NCI-H524 treated with DMSO at 0.1 percent for 48 hours (cell line): ENCODE measurements at regions not wholly inside any gene's neighbourhood (a gene's known extent, or its start where the extent isn't known, plus 50 kb on each side); places are given as distances from the start of the nearest gene placed in this dataset.
A peak's percentile ranks its signal among the peaks of the same experiment; 100 is the strongest.

Experiments used
- DNase-seq: peaks from one replicate; lab custom pipeline; 2025; lab: John Stamatoyannopoulos, UW

DNA sequence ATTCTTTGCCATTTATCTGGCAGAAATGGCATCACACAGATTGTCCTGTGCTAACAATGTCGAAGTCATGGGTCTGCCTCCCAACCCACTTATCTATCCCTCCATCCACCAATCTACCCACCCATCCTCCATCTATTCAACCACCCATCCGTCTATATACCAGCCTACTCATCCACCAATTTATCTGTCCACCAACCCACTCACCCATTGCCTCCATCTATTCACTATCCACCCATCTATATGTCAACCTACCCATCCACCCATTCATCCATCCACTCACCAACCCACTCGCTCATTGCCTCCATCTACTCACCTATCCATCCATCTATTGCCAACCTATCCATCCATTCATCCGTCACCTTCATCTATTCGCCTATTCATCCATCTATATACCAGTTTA lies 521.2 kb downstream of the SHQ1 start:
- no peak for DNase-seq

DNA sequence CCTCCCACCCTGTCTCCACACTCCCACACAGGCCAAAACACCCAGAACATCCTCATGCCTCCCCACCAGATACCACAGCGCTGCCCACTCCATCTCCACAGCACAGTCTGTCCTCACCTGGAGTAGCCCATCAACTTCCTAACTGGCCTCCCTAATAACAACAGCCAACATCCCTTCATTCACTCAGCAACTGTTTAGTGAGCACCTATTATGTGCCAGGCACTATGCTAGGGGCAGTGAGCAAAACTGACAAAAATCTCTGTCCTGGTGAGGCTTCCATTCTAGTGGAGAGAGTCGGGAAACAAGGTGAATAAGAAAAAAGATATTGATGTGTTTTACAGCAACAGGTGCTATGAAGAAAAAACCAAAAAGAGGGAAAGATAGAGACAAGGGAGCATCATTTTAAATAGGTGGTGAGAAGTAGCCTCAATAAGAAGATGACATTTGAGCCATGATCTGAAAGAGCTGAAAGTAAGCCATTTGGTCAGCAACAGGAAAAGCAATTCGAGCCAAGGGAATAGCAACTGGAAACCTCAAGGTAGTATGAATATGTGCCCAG lies 523.9 kb downstream of the SHQ1 start:
- DNase-seq = no peak

DNA sequence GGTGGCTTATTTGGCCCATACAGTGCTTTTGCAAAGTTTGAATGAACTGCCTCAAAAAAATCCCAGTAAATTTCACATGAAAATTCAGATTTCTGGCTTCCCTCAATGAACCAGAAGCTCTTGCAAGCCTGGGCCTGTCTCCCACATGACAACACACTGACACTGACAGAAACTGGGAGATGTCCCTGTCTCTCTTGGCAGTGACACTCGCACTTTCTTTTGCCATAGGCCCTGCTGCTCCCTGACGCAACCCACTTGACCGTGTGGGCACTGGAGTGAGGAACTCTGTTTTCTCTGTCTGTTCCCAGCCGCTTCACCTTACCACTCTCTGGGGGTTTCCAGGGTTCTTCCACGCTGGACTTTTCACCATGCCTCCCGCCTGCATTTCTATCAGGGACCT lies 524.5 kb downstream of the SHQ1 start:
- DNase-seq = no peak

DNA sequence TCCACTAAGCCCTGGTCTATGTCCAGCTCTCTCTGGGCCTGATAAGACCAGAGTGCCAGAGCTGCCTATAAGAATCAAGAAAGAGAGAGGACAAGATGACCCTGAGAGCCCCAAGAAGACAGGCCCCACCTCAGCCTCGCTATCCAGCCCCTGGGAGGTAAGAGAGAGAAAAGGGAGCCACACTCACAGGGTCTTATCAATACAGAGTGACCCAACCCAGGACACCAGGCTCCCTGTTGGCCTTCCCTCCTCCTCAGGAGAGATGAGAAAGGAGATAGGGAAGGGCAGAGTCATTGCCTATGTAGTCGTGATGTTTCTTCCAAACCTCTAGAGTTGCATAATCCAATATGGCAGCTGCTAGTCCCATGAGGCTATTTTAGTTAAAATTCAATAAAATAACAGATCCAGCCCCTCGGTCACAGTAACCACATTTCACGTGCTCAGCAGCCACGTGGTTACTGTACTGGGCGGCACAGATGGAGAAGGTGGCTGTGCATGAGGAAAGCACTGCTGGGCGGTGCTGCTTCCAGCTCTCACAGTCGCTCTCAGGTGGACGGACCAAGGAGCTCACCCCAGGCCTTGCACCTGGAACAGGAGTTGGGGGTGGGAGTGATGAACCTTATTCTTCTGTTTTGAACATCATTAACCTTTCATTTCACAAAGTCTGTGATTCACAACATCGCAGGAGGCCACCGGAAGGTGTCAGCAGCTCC lies 525.8 kb downstream of the SHQ1 start:
- DNase-seq = no peak

DNA sequence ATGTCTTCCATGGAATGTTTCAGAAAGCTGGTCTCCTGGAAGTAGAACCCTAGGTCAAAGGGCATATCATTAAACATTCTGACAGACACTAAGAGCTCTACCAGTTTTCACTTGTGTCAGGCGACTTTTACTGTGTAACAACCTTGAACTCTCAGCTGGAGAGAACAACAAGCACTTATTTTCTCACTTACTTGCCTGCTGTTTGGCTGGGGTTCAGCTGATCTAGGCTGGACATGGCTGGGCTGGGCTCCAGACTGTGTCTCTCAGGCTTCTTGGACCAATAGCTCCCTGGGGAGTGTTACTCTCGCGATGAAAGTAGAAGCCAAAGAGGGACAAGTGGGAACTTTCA lies 527.3 kb downstream of the SHQ1 start:
- no peak for DNase-seq

DNA sequence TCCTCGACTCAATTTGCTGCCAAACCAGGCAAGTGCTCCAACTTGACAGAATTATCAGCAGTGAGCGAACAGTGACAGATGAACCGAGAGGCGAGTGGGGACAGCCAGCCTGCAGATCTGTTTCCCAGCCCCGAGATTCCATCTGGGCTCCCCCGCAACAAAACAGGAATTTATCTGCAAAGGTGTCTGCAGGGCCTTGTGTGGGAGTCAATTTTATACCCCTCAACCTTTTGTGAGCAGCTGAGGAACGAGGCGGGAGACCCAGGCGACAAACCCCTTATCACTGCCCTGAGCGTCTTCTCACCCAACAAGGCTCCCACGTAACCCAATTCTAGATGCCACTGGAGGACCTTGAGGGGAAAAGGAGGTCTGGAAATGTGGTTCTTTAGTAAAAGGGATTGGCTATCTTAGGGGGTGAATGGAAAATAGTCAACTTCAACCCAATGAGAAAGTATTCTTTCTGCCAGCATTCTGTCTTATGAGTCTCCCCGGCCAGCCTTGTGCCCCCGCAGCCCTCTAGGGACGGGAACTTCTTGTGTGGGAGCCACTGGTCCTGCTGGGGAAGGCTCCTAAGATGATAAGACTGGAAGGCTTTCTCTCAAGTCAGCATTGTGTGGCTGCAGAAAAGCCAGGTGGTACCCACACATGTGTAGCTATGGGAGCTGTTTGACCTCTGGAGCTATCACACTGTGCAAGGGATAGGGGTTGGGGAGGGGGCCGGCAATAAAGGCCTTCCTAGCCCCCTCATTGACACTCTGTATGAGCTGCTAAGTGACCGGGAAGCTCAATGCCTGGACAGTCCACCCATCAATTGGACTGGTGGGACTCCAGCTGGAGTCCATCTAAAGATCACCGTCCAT lies 527.9 kb downstream of the SHQ1 start:
- no peak for DNase-seq

DNA sequence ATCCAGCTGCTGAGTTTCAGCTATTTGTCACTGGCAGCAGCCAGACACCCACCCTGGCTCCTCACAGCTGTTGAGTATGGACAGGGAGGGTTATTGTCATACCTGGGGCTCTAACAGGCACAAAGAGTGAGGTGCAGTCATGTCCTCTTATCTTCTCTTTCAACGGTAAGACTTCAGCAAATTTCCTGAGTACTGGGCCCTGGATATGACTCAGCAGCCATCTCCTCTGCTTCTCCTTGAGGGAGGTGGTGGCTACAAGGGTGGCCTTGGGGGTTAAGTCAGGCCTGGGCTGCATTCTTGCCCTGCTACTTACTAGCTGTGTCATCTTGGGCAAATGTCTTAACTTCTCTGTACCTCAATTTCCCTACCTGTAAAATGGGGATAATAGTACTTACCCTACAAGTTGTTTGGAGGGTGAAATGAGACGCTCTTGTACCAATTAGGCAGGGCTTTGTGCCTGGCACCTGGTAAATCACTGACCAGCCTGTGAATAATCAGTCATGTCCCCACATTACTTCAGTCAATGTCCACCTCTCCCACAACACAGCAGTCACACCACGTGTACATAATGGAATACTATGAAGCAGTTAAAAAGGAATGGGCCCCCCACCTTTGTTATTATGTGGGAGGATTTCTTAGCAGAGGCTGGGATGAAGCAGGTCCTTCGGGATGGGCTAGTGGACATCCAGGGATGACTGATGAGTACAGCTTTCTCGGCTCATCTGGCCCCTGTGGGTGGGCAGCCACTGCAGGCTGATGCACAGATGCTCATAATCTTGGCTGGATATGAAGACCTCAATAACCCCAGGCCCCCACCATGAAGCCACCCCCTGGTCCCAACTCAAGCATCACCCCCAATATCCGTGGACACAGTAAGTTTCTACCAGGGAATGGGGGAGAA lies 528.8 kb downstream of the SHQ1 start:
- no peak for DNase-seq

DNA sequence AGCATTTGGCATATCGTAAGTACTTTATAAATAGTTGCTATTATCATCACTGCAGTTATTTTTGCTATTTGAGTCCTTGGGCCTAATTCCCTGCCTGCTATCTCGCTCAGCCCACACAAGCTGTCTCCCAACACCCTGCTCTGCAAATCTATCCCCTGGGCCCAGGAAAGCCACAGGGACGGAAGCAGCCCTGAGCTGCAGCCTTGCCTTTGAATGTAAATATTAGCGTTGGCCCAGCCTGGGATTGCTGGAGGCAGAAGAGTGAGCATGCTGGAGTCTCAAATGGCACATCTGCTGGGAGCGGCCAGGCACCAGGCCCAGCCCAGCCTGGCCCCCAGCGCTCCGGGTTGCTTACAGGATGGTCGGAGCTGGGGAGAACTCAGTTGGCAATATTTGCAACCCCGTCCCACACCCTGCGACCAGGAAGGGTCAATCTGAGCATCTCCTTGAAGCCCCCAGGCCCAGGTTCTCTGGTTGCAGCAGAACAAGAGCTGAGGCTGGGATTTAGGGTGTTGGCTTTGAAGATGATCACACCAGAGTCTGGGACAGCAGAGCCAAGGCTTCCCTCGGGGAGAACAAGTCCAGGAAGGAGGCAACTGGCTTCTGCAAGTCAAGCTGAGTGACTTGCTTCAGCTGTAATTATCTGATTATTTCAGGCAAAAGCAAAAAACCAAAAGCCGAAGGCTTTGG lies 529.6 kb downstream of the SHQ1 start:
- no peak for DNase-seq

DNA sequence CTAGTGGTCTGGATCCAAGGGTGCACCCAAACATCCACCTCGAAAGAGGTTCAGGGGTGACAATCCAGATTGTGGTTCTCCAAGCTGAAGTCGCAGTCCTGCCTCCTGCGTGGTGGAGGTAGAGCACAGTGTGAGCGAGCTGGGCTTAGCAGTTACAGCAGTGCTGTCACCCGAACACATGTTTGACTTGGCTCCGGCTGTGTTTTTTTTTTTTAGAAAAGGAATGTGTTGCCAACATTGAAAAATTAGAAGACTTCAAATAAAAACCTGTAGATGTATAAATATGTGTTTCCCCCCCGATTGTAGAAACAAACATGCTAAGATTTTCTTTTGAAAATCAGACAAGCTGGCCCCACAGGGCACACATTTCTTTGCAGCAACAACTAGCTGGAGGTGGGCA lies 530.8 kb downstream of the SHQ1 start:
- no peak for DNase-seq

DNA sequence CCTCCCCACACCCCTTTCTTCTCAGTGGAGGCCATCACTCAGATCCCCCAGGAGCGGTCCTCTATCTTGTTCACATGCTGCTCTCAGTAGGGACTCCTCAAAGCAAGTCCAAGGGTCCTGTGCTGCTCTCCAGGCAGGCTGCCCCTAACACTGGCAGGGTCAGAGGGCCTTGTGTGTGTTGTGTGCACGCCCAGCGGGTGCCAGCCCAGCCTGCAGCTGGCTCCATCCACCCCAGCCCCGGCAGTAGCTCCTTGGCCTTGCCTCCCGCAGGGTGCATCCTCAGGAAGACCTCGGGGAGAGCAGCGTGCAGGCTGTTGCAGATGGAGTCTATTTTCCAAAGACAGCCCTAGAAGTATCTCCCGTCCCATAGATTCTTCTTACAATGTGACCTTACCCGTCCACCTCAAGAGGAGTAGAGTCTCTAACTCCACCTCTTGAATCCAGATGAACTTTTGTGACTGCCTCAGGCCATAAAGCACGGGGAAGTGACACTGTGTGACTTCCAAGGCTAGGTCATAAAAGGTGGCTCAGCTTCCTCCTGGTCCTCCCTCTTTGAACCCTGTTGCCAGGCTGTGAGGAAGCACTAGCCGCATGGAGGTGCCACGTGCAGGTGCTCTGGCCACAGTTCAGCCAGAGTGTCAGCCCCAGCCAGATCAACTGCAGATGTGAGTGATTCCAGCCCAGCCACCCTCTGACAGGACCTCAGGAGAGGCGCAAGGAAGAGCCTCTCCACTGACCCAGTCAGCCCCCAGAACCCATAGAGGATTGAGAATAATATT lies 531.6 kb downstream of the SHQ1 start:
- DNase-seq = no peak

DNA sequence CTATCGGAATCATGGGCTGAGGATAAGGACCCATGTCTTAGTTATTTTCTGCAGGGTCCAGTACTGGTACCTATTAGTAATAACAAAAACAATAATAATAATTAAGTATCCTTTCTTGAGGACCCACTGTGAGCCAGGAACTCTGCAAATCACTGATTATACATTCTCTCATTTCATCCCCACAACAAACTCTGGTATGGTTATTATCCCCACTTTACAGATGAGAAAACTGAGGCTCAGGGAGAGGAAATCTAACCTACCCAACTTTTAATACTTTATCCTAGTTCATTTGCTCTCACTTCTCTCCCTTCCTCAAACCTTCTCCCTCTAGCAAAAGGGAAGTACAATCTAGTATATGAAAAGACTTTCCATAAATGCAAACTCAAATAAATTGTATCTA lies 528.4 kb upstream of the PROK2 start:
- DNase-seq = no peak

DNA sequence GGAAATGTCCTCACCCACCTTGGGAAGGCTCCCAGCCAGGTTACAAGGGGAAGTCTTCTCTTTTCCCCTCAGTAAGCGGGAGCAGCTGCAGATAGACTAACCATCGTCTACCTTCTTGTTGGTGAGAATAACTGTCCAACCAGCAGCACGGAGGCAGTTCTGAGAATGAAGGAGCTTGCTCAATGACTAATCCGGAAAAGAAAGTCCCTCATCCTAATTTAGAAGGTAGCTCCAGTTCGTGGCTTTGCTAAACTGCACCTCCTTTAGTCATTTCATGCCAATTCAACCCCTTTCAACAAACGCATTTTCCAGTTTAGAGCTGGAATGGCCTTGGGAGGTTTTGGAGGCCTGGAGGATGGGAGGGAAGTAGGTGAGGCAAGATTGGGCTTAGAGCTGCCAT lies 527.4 kb upstream of the PROK2 start:
- DNase-seq = no peak

DNA sequence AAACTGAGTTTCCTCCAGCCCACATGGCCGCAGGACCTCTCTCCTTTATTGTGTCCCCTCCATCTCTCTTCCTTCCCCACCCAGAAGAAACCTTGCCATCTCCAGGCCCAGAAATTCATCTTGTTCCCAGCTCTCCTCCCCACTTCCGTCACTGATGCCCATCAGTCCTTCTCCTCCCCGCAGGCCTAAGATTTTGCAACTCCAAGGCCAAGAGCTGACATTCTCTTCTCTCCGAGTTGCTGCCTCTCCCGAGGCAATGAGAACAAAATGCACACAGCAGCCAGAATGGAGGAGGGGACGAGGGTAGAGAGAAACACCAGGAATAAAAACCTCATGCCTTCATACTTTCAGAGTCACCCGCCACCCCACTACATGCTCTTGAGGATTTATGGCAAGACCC lies 526.5 kb upstream of the PROK2 start:
- DNase-seq = no peak

DNA sequence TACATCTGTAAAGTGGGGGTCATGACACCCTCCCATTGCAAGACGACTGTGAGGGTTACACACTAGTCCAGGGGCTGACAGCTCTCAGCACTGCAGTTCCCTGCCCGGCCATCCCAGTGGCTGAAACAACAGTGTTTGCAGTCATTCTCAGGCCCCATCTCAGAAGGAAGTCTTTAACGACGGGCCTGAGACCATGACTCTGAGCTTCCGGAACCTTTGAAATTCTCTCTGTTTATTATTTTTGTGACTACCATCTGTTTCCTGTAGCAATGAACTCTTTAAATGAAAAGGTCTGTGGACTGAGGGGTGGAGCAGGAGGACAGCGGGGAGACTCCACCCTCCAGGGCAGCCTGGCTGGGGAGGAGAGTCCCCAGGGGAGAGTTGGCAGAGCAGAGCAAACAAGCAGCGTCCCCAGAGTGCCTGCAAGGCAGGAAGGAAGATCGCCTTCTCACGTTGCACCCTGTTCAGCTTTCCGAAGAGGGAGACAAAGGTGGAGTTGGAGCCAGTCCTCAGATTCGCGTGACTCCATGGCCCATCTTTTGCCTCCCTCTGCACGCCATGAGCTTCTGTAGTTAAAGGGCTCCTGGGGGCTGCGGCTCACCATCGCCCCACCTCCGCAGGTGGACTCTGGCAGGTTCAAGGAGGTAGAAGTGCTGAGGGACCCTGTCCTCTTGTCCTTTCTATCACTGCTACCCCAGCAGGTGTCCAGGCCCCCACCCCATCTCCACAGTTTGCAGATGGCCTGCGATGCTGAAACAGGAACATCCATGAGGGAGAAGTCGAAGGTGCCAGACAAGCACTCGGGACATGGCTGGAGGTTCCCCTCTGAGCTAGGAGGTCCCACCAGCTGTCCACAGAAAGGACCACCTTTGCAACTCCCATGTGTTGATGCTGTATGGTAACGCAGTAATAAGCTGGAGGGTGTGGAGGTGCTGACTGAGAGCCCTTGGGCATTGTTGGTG lies 525.8 kb upstream of the PROK2 start:
- DNase-seq = no peak

DNA sequence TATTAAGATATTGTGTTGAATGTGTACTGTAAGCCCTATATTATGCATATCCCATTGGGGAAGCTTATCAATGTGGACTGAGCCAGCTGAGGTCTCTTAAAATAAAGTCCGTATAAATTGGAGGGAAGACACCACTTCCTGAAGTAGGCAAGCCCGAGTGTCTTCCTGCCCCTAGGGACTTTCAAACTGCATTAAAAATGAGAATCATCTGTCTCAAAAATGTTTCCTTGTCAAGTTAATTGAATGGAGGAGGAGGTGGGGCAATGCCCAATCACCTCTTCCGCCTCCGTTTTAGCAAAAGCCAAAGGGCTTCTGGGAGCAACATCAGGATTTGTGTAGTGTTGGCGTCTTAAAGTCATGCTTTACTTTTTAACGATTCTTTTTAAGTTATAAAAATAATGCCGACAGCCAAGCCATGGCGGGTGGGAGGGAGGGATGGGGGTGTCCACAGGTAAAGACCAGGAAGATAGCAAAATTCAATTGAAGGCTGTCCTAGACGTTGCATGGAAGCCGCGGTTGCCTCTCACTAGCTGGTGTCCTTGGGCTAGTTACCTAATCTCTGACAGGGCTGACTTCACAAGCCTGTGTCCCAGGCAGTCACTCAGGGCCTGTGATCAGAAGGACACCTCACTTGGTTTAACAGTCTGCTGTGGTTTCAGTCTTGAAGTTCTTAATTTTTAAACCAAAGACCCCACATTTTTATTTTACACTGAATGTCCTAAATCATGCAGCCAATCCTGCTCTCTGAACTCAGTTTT lies 524.9 kb upstream of the PROK2 start:
- DNase-seq = no peak

DNA sequence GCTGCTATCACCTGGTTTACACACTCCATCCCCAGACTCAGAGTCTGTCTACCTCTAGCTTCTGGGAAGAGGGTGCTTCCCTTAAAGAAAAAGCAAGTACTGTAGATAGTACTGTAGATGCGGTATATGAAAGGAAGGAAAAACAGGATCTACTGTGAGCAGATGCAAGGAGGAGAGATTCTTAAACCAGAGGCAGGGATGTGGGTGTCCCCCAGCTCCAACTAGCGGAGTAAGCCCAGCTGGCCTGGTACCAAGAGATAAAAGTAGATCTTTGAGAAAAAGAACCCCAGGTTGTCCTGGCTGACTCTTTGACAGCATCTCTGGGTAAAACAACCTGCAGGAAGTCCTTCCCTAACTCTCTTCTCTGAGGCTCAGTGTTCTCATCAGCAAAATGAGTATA lies 523.7 kb upstream of the PROK2 start:
- DNase-seq = no peak

DNA sequence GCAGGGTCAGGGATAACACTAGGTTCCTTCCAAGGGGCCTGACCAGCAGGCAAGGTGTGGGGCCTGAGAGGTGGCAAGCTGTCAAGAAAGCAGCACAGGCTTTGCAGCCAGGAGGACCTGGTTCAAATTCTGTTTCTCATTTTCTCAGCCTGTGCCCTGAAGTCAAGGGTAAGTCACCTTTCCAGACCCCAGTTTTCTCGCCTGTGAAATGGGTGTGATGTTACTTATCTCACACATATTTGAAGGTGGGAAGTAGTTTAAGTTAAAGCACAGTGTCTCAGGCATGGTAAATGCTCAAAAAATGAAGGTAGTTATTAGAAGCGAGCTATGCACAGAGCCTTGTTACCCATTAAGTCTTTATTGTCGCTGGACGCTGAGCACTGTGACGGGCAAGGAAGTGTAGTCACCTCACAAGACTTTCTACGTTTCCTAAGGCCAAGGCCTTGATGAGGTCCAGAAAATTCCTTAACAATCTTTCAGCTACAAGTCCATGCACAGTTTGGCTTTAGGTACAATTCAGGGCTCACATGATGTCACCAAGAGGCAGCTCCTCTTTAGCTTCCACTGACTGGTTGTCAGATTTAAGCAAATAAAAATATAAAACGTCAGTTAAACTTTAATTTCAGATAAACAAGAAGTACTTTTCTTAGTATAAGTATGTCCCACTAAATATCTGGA lies 522.6 kb upstream of the PROK2 start:
- no peak for DNase-seq

DNA sequence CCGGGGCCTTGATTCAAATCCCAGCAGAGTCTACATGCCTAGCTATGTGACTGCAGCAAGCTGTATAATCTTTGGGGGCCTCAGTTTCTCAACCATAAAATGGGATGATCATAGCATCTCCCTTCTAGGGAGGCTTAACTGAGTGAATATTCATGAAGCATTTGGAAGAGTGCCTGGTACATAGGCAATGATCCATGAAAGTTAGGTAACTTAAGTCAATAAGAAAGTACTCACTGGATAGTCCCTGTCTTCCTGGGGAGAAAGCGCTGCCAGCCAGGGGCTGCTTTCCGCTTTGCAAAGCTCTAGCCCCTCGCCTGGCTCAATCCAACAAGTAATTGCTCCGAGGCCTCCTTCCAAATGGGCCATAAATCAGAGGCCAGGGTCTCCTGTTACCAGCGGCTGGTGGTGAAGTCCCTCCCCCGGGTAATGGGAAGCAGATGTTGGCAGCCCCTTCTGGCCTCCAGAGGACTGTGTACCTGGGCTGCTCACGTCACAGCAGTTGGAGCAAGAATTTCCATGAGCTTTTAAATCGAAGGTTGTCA lies 521.9 kb upstream of the PROK2 start:
- peak; percentile 78 for DNase-seq
